GM12892 (cell line): ENCODE measurements at regions not wholly inside any gene's neighbourhood (a gene's known extent, or its start where the extent isn't known, plus 50 kb on each side); places are given as distances from the start of the nearest gene placed in this dataset.

Source experiments
- POLR2A ChIP-seq: IDR thresholded peaks from 2 replicates; pipeline ENCODE4 v1.6.1; 2011; ENCODE audit warnings: low read depth, low read length, control low read depth
- POLR2AphosphoS5 ChIP-seq: IDR thresholded peaks from 2 replicates; pipeline ENCODE4 v1.6.1; 2011; ENCODE audit warnings: low read depth, low read length, control low read depth

DNA sequence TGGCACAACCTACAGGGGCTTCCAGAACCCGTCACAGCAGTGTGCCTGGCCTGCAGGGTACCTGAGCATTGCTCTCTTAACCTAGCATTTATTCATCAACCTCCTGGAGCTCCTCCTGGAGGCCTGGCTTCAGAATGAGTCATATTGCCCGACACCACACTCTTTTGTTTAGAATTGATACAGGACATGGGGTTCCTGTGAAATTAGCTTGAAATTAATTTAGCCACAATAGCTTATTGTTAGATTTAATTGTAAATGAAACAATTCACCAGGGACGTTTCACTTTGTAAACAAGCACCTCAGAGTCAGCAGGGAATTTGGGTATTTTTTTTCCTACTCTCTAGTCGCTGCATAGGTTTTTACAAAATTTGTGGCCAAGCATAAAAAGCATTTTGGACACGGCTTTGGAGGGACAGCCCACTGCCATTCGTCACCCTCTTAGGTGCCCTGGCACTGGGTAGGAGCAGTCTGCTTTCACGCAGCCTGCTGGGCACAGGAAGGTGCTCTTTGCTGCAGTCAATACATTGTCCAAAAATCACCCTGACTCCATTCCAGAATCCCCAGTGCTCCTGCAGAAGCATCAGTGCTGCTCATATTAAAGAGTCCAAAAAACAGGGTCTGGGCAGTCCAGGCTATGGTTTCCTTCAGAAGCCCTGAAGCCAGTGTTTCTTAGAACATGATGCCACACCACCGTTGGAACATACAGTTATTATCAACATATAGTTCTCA, 60.8 kb upstream of the MEF2A start:
- TF ChIP-seq POLR2AphosphoS5 (peak; percentile 47; the same call in 1 of the 2 replicates), POLR2A (peak; percentile 64; the same call in 1 of the 2 replicates)
